Gastrocnemius medialis (tissue), 4 donors: ENCODE measurements at regions not wholly inside any gene's neighbourhood (a gene's known extent, or its start where the extent isn't known, plus 50 kb on each side); places are given as distances from the start of the nearest gene placed in this dataset.

ENCODE experiments used
- POLR2A ChIP-seq, 2 donors: fragments of 450-650 bp; IDR thresholded peaks; one replicate each; pipeline ENCODE4 v1.6.1; 2017; ENCODE audit warnings: antibody characterized with exemption in 2 of 2, mild to moderate bottlenecking in 2 of 2, moderate library complexity in 2 of 2
- TF ChIP-seq, protein P1 (sequence below), 5 experiments: fragments of 450-650 bp in 3 of 5; fragments of 200-600 bp in 2 of 5; sonication (generic) in 2 of 5; IDR thresholded peaks in 4 of 5; conservative IDR thresholded peaks in 1 of 5; 1 replicate in 4 of 5; 2 replicates in 1 of 5; pipeline ENCODE4 v1.5.1; 2016 to 2019; ENCODE audit warnings: antibody characterized with exemption in 5 of 5, mild to moderate bottlenecking in 3 of 5, moderate library complexity in 3 of 5

DNA sequence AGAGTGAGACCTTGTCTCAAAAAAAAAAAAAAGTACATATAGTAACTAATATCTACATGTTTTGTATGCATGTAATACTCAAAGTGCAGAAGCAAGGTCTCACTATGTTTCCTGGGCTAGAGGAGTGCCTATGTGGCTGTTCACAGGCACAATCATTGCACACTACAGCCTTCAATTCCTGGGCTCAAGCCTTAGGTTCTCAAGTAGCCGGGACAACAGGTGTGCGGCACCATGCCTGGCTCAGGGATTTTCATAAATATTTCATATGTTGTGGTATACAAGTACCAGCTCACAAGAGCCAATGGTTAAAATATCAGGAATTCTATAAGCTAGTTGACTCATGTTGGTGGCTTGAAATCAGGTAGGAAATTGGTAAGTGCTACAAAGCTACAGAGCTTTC lies 94.8 kb downstream of the LARP7 start:
- TF ChIP-seq, protein P1, sequence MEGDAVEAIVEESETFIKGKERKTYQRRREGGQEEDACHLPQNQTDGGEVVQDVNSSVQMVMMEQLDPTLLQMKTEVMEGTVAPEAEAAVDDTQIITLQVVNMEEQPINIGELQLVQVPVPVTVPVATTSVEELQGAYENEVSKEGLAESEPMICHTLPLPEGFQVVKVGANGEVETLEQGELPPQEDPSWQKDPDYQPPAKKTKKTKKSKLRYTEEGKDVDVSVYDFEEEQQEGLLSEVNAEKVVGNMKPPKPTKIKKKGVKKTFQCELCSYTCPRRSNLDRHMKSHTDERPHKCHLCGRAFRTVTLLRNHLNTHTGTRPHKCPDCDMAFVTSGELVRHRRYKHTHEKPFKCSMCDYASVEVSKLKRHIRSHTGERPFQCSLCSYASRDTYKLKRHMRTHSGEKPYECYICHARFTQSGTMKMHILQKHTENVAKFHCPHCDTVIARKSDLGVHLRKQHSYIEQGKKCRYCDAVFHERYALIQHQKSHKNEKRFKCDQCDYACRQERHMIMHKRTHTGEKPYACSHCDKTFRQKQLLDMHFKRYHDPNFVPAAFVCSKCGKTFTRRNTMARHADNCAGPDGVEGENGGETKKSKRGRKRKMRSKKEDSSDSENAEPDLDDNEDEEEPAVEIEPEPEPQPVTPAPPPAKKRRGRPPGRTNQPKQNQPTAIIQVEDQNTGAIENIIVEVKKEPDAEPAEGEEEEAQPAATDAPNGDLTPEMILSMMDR (IDR thresholded peaks at IDR 0.05 in 4 of 5, conservative IDR thresholded peaks at IDR 0.05 in 1 of 5): no peak
- TF ChIP-seq POLR2A (IDR thresholded peaks at IDR 0.05): no peak
